DMS 273 (cell line): ENCODE measurements at regions not wholly inside any gene's neighbourhood (a gene's known extent, or its start where the extent isn't known, plus 50 kb on each side); places are given as distances from the start of the nearest gene placed in this dataset.
"Not testable (repeated sequence)": the region's sequence is repeated elsewhere in the genome, so short reads cannot be mapped to it uniquely, and the experiment has no call there.

Experiments
- DNase-seq: peaks from one replicate; lab custom pipeline; 2025; ENCODE audit not compliant: unreplicated experiment; lab: John Stamatoyannopoulos, UW

DNA sequence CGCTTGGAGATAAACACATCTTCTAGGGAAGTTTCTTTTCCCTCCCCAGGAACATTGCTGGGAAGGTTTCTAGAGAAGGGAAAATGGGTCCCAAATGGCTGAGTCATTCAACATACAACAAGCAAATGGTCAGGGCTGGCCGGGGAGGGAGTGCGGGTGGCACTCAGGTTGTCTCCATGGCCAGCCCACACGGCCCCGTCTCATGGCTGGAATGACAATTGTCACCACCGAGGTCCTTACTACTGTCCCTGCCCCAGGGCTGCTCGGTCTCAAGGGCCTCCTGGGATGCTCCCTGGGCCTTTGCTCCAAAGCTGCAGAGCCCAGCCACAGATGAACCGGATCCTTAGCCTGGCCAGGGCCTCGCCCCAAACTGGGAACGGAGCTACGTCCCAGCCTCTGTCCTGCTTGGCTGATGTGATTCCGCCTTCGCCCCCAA, 121.9 kb downstream of the FGF18 start:
- no peak for DNase-seq

DNA sequence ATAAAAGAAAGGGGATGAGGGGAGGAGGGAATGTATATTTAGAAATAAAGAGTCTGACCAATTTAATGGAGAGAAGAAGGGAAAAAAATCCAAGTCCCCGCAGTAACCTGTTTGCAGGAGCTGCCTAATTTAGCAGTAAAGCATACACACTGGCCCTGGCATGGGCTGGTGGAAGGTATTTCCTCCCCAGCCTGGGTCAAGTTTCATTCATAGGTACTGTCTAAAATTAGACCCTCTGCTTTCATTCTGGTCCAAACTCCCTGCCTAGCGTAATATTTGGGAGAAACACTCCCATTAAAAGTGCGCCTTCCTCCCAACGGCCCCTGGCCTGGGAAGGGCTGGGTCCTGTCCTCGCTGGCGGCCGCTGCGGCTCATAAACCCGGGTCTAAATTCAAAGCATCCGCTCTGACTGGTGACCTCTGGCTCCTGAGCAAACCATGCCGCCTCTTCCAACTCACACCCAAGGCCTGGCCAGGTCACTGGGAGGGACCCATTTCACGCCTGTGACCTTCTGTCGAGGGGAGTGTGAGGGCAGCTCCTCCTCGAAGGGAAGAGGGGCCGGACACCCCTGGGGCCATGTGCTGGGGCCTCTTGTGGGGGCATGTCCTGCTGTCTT, 123.2 kb downstream of the FGF18 start:
- no peak for DNase-seq

DNA sequence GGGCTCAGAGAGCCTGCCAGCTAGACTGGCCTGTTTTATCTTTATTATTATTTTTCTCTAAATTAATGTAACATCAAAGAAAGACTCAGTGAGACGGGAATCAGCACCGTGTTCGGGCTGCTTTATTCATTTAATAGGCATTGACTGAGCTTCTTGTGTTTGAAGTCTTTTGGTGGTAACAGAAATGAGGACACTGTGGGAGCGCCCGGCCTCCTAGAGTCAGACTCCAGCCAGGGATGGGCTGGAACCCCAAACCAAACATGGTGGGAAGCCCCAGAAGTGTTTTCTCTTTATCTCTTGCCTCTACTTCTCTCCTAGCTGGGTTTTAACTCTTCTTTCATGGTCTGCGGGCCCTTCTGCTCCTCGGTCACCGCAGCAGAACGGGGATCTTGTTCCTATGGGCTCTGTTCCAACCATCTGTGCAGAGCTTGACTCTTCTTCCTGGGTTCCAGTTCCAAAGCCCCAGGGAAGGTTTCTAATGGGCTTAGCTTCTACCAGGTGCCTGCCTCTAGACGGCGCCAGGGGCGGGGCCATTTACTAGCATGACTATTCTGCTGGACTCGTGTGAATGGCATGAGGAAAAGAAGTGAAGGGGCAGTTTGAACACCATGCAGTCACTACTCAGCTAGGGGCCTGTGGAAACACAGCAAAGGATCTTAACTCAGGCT, 123.8 kb downstream of the FGF18 start:
- peak; percentile 83 for DNase-seq

DNA sequence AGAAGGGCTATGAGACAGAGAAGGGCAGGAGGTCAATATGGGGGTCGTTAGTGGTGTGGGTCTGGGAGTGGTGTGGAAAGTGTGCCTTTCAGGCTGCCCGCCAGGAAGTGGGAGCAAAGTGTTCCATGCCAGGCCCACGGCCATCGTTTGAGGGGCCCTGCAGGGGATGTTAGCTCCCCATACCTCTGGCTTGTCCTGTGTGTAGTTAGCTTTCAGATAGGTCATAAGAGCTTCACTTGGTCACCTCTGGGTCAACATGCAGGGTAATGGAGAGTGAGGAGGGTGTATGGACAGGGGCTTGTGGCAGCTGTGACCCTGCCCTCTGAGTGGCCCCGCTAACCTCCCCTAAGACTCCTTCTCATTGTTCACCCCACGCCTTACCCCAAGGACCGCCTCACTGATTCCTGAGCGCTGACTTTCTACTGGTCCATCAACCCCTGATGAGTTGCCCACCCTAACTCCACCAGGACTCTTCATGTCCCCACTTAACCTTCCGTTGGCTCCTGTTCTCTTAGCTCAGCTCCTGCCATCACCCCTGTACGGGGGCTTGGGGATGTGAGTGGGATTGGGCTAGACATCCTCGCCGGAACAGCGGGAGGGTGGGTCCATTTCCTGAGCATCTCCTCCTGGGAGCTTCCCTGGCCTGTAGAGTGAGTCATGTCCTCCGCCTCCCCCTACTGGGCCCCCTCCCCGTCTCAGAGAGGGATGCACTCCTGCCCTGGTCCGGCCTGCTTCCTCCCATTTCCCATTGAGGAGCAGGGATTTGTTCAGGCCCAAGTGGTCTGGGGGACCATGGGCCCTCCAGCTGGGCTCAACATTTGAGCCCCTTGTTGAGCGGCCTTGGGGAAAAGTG, 125.7 kb downstream of the FGF18 start:
- DNase-seq = no peak

DNA sequence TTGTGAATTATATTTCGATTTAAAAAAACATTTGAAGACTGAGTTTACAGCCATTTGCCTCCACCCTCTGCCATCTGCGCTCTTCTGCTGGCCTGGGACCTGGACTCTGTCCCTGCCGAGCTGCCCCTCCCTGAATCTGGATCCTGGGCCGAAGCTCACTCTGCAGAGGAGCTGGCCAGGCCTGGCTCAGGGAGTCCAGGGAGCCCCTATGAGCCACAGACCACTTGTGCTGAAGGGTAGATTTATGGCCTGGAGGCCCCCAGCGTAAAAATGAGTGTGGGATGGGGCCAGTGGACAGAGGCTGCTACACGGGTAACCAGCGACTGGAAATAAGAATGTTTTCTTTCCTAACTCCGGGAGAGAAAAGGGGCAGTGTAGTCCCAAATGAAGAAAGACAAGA, 129.8 kb downstream of the FGF18 start:
- DNase-seq = no peak

DNA sequence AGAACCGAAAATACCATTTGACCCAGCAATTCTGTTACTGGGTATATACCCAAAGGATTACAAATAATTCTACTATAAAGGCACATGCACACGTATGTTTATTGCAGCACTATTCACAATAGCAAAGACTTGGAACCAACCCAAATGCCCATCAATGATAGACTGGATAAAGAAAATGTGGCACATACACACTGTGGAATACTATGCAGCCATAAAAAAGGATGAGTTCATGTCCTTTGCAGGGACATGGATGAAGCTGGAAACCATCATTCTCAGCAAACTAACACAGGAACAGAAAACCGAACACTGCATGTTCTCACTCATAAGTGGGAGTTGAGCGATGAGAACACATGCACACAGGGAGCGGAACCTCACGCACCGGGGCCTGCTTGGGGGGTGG, 134.4 kb downstream of the FGF18 start:
- DNase-seq = not testable (repeated sequence)

DNA sequence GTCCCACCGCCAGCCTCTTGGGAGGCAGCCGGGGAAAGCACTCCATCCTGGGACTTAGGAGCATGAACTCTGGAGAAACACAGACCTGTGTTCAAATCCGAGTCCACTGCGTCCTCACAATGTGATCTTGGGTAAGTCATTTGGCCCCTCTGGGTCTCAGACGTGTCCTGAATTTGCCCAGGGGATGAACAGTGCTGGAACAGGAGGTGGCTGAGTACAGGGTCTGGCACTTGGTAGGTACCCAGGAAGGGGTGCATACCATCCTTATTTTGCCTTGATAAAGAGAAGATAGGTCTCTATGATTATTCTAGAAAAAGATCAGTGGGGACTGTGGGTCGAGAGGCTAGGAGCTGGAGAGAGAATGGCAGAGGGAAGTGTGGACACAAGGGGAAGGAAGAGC, 135.7 kb downstream of the FGF18 start:
- no peak for DNase-seq

DNA sequence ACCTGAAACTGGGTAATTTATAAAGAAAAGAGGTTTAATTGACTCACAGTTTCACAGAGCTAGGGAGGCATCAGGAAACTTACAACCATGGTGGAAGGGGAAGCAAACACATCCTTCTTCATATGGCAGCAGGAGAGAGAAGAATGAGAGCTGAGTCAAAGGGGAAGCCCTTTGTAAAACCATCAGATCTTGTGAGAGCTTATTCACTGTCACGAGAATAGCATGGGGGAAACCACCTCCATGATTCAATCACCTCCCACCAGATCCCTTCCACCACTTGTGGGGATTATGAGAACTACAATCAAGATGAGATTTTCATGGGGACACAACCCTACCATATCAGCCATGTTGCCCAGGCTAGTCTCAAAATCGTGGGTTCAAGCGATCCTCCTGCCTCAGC, 143.4 kb downstream of the FGF18 start:
- DNase-seq = no peak

DNA sequence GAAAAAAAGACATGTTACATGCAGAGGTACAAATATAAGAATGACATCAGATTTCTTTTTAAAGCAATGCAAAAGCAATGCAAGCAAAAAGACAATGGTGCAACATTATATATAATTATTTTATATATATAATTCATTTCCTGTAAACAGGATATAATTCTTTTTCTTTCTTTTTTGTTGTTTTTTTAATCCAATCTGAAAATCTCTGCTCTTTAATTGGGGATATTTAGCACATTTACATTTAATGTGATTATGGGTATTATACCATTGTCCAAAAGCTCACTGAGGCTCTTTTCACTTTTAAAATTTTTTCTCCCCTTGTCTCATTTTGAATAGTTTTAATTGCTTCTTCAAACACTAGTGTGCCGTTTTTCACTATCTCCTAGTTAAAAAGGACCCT, 148.9 kb downstream of the FGF18 start:
- no peak for DNase-seq

DNA sequence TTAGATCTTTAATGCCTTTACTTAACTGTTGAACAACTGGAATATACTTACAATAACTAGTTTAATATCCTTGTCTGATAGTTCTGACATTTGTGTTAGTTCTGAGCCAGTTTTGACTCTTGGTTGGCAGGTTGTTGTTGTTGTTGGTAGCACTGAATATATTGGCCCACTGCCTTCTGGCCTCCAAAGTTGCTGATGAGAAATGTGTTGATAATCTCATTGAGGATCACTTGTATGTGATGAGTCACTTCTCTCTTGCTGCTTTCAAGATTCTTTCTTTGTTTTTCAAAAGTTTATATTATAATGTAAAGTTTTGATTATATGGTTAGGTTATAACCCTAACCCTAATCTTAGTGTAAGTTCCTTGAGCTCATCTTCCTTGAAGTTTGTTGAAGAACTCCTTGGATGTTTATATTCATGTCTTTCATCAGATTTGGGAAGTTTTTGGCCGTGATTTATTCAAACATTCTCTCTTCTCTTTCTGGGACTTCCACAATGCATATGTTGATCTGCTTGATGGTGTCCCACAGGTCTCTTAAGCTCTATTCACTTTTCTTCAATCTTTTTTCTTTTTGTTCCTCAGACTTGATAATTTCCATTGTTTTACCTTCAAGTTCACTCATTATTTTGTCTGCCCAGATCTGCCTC, 149.7 kb downstream of the FGF18 start:
- DNase-seq = no peak

DNA sequence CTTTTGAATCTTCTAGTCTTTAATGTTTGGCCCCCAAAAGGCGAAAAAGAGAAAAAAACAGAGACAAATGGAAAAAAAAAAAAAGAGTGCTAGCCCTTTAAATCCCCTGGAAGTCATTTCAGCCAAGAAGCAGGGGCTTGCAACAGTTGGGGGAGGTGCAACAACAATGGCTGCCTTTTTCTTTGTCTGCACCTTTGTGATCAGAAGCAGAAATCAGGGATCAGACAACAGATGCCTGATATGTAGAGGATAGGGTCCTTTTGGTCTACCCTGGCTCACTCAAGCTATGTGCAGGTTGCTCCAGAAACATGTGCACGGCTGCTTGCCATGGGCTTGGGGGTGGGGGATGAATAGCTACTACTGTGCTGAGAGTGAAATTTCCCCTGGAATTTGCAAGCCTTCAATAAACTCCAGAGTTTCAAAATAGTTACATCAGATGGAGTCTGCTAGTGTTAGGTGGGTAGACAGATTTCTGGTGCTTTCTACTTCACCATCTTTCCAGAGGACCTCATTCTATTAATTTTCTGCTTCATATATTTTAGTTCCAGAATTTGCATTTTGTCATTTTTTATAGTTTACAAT, 150.9 kb downstream of the FGF18 start:
- no peak for DNase-seq

DNA sequence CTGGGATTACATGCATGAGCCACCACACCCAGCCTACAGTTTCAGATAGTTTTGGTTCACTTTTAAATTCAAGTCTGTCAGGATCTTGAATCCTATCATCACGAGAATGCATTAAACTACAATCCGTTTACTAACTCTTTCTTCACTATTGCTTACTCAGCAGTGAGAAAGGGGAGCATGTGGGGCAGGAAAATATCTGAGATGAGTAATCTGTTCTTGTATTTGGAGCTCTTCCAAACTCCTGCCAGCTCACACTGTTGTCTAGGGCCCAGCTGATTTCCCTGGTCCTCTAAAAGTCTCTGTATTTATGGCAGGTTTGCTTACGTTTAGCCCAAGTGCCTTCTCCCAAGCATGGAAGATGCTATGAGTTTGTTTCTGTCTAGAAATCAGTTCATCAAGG, 152.2 kb downstream of the FGF18 start:
- peak; percentile 30 for DNase-seq

DNA sequence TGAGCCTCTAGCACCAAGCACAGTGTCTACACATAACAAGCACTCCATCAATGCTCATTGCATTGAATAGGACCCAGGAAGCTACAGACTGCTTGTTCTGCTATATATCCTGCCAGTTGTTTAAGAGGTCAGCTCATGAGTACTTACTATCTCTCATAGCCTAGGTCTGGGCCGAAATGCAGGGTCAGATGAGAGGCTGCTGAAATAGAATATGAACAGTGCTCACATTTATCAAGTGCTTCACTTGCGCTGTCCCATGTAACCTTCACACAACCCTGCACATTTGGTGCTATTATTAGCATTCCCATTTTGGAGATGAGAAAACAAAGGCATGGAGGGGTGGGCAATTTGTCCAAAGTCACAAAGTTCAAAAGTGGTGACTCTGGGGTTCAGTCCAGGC, 153.6 kb downstream of the FGF18 start:
- no peak for DNase-seq

DNA sequence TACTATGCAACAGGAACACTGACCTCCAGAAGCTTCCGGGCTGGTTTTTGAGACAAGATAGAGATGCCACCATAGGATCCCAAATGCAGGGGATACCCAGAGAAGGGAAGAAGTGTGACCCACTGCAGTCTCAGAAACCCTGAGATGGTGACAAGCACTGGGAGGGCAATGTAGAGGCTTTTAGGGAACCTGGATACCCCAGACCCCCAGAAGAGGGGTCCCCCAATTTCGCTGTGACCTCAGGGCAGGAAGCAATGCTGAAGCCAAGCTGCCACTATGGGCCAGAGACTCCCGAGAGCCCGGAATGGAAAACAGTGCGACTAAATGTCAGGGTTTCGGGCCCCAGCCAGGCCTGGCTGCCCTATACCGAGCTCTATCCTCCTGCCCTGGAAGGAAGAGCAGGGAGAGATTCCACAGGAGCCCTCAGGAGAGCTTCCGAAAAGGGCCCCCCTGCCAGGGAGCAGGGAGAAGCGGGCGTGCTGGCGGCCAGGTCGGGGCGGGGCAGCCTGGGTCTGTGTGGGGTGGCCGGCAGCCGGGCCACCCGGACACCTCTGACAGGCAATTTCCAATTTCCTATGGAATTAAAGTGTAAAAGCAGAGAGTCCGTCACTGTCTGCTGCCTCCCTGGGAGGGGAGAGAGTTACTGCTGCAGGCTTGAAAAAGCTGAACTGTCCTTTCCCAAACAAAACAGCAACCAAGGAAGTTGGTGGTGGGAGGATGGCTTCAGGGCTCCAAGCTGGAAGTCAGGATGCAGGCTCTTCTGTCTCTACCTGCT, 154.2 kb downstream of the FGF18 start:
- no peak for DNase-seq

DNA sequence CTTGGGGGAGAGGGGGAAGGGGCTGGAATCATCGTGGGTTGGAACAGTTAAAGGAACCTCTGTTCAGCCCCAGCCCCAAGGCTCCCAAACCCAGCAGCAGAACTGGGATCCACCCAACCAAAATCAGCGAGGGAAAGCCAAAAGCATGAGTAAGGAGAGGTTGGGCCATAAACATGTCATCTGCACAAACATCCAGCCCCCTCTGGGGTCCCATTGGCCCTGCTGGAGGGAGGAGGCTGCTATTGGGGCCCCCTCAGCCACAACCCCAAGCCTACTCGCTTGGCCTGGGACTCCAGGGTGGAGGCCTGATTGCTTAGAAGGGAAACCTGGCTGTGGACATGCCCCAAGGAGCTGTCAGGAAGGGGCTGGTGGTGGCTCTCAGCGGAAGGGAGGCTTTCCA, 154.9 kb downstream of the FGF18 start:
- DNase-seq = no peak

DNA sequence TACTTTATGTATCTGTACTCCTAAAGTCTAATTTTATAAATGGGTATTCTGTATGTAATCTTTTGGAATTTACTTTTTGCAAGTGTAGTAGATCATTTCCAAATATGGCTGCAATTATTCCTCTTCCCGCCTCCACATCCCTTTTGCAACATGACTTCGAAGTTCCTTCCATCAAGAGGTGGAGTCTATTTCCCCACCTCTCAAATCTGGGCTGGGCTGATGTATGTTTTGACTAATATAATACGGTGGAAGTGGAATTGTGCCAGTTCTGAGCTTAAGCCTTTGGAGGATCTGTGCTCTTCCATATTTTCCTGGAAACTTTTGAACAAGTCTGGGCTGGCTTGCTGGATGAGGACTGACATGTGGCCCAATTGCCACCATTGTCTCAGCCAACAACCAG, 155.9 kb downstream of the FGF18 start:
- no peak for DNase-seq

DNA sequence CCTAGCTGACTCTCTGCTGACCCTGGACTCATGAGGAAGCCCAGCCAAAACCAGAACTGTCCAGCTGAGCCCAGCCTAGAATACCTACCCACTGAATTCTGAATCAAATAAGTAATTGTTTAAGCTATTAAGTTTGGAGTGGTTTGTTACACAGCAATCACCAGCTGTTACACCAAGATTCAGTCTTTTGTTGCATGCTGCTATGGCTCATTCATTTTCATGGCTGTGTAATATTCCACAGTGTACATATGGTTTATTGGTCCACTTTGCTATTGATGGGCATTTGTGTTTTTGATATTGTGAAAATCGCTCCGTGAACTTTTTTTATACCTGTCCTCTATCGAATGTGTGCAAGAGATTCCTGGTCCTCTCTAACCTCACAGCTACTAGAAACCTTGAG, 156.4 kb downstream of the FGF18 start:
- no peak for DNase-seq

DNA sequence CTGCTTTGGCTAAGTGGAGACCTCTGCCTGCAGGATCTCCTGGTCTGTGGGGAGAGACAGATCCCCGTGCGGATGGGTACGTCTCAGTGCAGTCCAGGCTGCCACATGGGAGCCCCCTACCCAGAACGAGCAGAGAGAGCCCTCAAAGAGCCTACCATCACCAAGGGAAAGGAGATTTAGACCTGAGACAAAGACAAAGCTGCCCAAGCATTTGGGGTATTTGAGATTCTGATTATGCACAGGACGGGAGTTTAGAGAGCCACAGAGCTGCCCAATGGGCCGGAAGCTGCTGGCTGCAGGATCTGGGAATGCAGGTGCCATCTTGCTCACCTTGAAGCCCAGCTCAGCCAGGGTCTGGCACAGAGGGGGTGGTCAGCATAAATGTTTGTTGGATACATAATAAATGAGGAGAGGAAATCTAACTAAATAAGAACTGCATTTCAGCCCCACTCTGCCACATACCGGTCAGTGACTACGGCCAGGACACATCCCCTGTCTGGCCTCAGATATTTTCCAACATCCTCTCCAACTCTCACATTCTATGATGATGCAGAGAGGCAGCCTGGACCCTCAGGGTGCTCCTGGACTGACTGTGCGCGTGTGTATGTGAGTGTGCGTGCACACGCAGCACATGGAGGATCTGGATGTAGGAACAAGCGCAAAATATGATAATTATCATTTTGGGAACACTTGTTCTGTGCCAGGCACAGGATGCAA, 157.8 kb downstream of the FGF18 start:
- DNase-seq = no peak

DNA sequence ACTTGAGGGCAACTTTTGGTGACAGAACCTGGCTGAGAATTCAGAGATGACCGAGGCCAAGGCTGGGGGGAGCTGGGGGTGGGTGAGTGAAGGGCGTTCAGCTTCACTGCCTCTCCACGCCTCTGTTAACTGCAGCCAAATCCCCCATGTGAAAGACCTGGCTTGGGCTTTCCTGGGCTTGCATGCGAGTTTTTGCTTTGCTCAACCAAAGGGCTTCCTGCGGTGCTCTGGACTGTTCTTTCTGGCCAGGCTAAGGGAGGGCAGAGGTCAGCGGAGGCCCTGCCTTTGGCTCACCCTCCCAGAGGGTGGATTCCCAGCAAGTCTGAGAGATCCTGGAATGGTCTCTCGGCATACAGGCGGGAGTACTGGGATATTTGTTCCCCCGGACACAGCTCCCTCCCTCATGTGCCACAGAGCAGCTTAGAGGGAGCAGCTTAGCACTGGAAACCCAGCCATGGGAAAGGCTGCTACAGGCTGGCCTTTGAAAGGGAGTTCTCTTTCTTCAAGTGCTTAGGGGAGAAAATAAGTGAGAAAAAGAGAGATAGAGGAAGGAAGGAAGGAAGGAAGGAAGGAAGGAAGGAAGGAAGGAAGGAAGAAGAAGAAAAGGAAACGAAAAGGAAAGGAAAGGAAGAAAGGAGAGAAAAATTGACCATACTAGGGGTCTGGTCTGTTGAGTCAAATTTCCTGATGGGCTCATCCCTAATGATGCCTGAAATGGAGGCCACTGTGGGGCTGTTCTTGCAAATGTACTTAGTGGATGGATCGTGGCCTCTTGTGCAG, 158.8 kb downstream of the FGF18 start:
- DNase-seq = no peak
